H1 (cell line): ENCODE measurements at regions not wholly inside any gene's neighbourhood (a gene's known extent, or its start where the extent isn't known, plus 50 kb on each side); places are given as distances from the start of the nearest gene placed in this dataset.
A peak's percentile ranks its signal among the peaks of the same experiment; 100 is the strongest.

Source experiments
- CTCF ChIA-PET: fragments of 300-600 bp; sonication (Branson Sonifier 250); formaldehyde crosslinking; loops from one replicate; lab custom pipeline; 2021; ENCODE audit not compliant: partially characterized antibody; lab: Charles Lee
- POLR2A ChIA-PET: fragments of 300-600 bp; sonication (Branson Sonifier 250); formaldehyde crosslinking; loops from one replicate; lab custom pipeline; 2021; ENCODE audit warnings: inconsistent platforms; ENCODE audit not compliant: partially characterized antibody; lab: Charles Lee
- DNase-seq, 2 experiments: peaks; one replicate each; pipeline versions ENCODE4 v3.0.0 to v3.0.0-alpha.2; 2010 to 2022; ENCODE audit warnings: low spot score in 2 of 2, low read depth in 1 of 2, mixed read lengths in 1 of 2
- FAIRE-seq: peaks from 2 replicates; lab custom pipeline; 2011; peaks lifted over from hg19 to GRCh38; lab: Jason Lieb, UNC
- H2AFZ ChIP-seq: 2 replicates; pipeline ENCODE4 v1.8.1; 2012; ENCODE audit warnings: low read length, inconsistent platforms
- H2AK5ac ChIP-seq: 2 replicates; pipeline ENCODE4 v1.6.1; 2013; ENCODE audit warnings: low read depth, low read length
- H2BK120ac ChIP-seq: replicated peaks from 2 replicates; pipeline ENCODE3; 2013; ENCODE audit warnings: low read depth, low read length, inconsistent platforms
- H2BK12ac ChIP-seq: 2 replicates; pipeline ENCODE4 v1.6.1; 2013; ENCODE audit warnings: low read depth, low read length
- H2BK15ac ChIP-seq: 2 replicates; pipeline ENCODE4 v1.6.1; 2013; ENCODE audit warnings: low read length
- H2BK20ac ChIP-seq: 2 replicates; pipeline ENCODE4 v1.6.1; 2013; ENCODE audit warnings: low read length
- H2BK5ac ChIP-seq: 2 replicates; pipeline ENCODE4 v1.6.1; 2013; ENCODE audit warnings: low read depth, low read length
- H3K14ac ChIP-seq: 2 replicates; pipeline ENCODE4 v1.6.1; 2013; ENCODE audit warnings: inconsistent platforms; ENCODE audit not compliant: insufficient read length
- H3K18ac ChIP-seq: 2 replicates; pipeline ENCODE4 v1.6.1; 2013; ENCODE audit warnings: low read length; ENCODE audit errors: extremely low read depth
- H3K23ac ChIP-seq: 2 replicates; pipeline ENCODE4 v1.6.1; 2013; ENCODE audit warnings: inconsistent platforms; ENCODE audit not compliant: insufficient read length
- H3K23me2 ChIP-seq: 2 replicates; pipeline ENCODE4 v1.6.1; 2013; ENCODE audit warnings: low read depth, low read length
- H3K27ac ChIP-seq: 2 replicates; pipeline ENCODE4 v1.6.1; 2011; ENCODE audit warnings: low read depth, low read length, inconsistent platforms
- H3K27me3 ChIP-seq, 4 experiments: replicated peaks in 1 of 4; 1 replicate in 1 of 4; 2 replicates in 3 of 4; pipeline versions ENCODE4 v1.6.1 to v1.8.1; 2011 to 2013; ENCODE audit warnings: low read length in 3 of 4, mild to moderate bottlenecking in 3 of 4, inconsistent platforms in 2 of 4, mixed read lengths in 2 of 4, moderate library complexity in 1 of 4; ENCODE audit not compliant: control insufficient read depth in 3 of 4, insufficient read depth in 3 of 4; ENCODE audit errors: extremely low read depth in 1 of 4
- H3K36me3 ChIP-seq, 4 experiments: 2 replicates each; pipeline versions ENCODE4 v1.6.1 to v1.8.1; 2011 to 2013; ENCODE audit warnings: mild to moderate bottlenecking in 4 of 4, low read length in 3 of 4, moderate library complexity in 2 of 4, control low read depth in 1 of 4, inconsistent platforms in 1 of 4; ENCODE audit not compliant: insufficient read depth in 4 of 4, control insufficient read depth in 2 of 4
- H3K4ac ChIP-seq: replicated peaks from 2 replicates; pipeline ENCODE3; 2013; ENCODE audit warnings: low read length, low read depth, mixed read lengths, inconsistent platforms; ENCODE audit not compliant: insufficient read length
- H3K4me1 ChIP-seq, 4 experiments: replicated peaks in 1 of 4; 1 replicate in 1 of 4; 2 replicates in 3 of 4; pipeline versions ENCODE4 v1.6.1 to v1.8.1; 2011 to 2013; ENCODE audit warnings: low read length in 3 of 4, inconsistent platforms in 2 of 4, mixed read lengths in 1 of 4; ENCODE audit not compliant: insufficient read depth in 4 of 4, control insufficient read depth in 3 of 4
- H3K4me2 ChIP-seq, 2 experiments: 2 replicates each; pipeline versions ENCODE4 v1.6.1 to v1.8.1; 2011 to 2013; ENCODE audit warnings: low read depth in 2 of 2, low read length in 2 of 2, control low read depth in 1 of 2, inconsistent platforms in 1 of 2, mild to moderate bottlenecking in 1 of 2; ENCODE audit not compliant: insufficient read depth in 1 of 2
- H3K4me3 ChIP-seq, 4 experiments: fragments of 200-600, 300-600 bp in 1 of 4; sonication (generic), shearing (Covaris generic), sonication (Bioruptor Twin) in 1 of 4; 2 replicates each; pipeline versions ENCODE4 v1.5.1 to v1.8.1; 2011 to 2016; ENCODE audit warnings: low read length in 4 of 4, low read depth in 3 of 4, control low read depth in 2 of 4, inconsistent platforms in 2 of 4, mild to moderate bottlenecking in 2 of 4, mixed read lengths in 1 of 4, moderate library complexity in 1 of 4; ENCODE audit not compliant: insufficient read depth in 2 of 4; ENCODE audit errors: extremely low read depth in 1 of 4
- H3K56ac ChIP-seq: replicated peaks from 2 replicates; pipeline ENCODE3; 2013; ENCODE audit warnings: low read depth, mild to moderate bottlenecking, mixed read lengths, low read length, inconsistent platforms; ENCODE audit not compliant: insufficient read length
- H3K79me1 ChIP-seq: 2 replicates; pipeline ENCODE4 v1.6.1; 2013; ENCODE audit warnings: low read depth, low read length, control low read depth
- H3K79me2 ChIP-seq, 2 experiments: 2 replicates each; pipeline versions ENCODE4 v1.6.1 to v1.8.1; 2012 to 2013; ENCODE audit warnings: low read length in 2 of 2, mild to moderate bottlenecking in 2 of 2, inconsistent platforms in 1 of 2; ENCODE audit not compliant: insufficient read depth in 2 of 2, control insufficient read depth in 1 of 2
- H3K9ac ChIP-seq, 4 experiments: replicated peaks in 1 of 4; 1 replicate in 1 of 4; 2 replicates in 3 of 4; pipeline versions ENCODE4 v1.6.1 to v1.8.1; 2011 to 2013; ENCODE audit warnings: low read depth in 3 of 4, low read length in 3 of 4, control low read depth in 2 of 4, mild to moderate bottlenecking in 2 of 4, moderate library complexity in 2 of 4, inconsistent platforms in 1 of 4; ENCODE audit errors: extremely low read depth in 1 of 4
- H3K9me3 ChIP-seq, 2 experiments: 2 replicates each; pipeline versions ENCODE4 v1.6.1 to v1.8.1; 2012 to 2013; ENCODE audit warnings: mild to moderate bottlenecking in 2 of 2, moderate library complexity in 2 of 2, control low read depth in 1 of 2, inconsistent platforms in 1 of 2, low read depth in 1 of 2, low read length in 1 of 2, mixed read lengths in 1 of 2; ENCODE audit not compliant: insufficient read depth in 2 of 2
- H4K20me1 ChIP-seq, 2 experiments: replicated peaks in 1 of 2; 2 replicates each; pipeline versions ENCODE3 to v1.8.1; 2011 to 2013; ENCODE audit warnings: inconsistent platforms in 2 of 2, low read length in 2 of 2, mild to moderate bottlenecking in 1 of 2; ENCODE audit not compliant: insufficient read depth in 2 of 2, control insufficient read depth in 1 of 2
- H4K5ac ChIP-seq: 2 replicates; pipeline ENCODE4 v1.6.1; 2013; ENCODE audit warnings: low read length, low read depth, mixed read lengths, inconsistent platforms; ENCODE audit not compliant: insufficient read length
- H4K8ac ChIP-seq: 2 replicates; pipeline ENCODE4 v1.8.0; 2013; ENCODE audit warnings: mild to moderate bottlenecking, moderate library complexity, low read length, inconsistent platforms; ENCODE audit not compliant: insufficient read depth; ENCODE audit errors: extremely low read depth
- H4K91ac ChIP-seq: replicated peaks from 2 replicates; pipeline ENCODE3; 2013; ENCODE audit warnings: low read length, mixed read lengths, inconsistent platforms; ENCODE audit not compliant: insufficient read length
- TCF12 ChIP-seq: IDR thresholded peaks from 2 replicates; pipeline ENCODE4 v1.6.1; 2011; ENCODE audit warnings: low read depth, mild to moderate bottlenecking, low read length
- WGBS, 2 experiments: shearing (Covaris generic) in 1 of 2; methylation state at CpG; one replicate each; pipeline versions ENCODE4 v1.1.6 to v1.1.7; 2013 to 2015; ENCODE audit warnings: low lambda C conversion rate in 2 of 2, mixed read lengths in 2 of 2, inconsistent platforms in 1 of 2, low coverage in 1 of 2, missing lambda C conversion rate in 1 of 2; ENCODE audit not compliant: insufficient replicate concordance in 2 of 2, insufficient coverage in 1 of 2, insufficient read length in 1 of 2; ENCODE audit errors: extremely low coverage in 1 of 2, missing lambda C conversion rate in 1 of 2; 5-methylcytosine and 5-hydroxymethylcytosine counted together

GRCh38 chr21:20802201-20802600 is 196.0 kb upstream of the NCAM2 start:
- no peak for DNase-seq
- FAIRE-seq: no peak
- H3K9me3 ChIP-seq: no peaks in the 10 kb centered on the region
- H2BK120ac ChIP-seq: no peak overlapping the region
- no peak overlapping the region for H2BK12ac ChIP-seq
- no peak overlapping the region for H3K9ac ChIP-seq
- H3K4ac ChIP-seq: no peak overlapping the region
- H3K36me3 ChIP-seq: no peaks in the 10 kb centered on the region
- H3K79me1 ChIP-seq: no peaks in the 10 kb centered on the region
- H3K4me1 ChIP-seq: no peaks in the 10 kb centered on the region
- no peak overlapping the region for H2BK20ac ChIP-seq
- H3K14ac ChIP-seq: no peak overlapping the region
- H2BK5ac ChIP-seq: no peak overlapping the region
- H3K27ac ChIP-seq: no peak overlapping the region
- ChIA-PET POLR2A (no interaction called here), CTCF (interaction anchor here (1.6 kb wide), 1 partner anchor 63 kb away, joined by 3 read pairs; no protein-coding TSS in a partner anchor)
- H3K23me2 ChIP-seq: no peaks in the 10 kb centered on the region
- no peak overlapping the region for H4K5ac ChIP-seq
- H4K8ac ChIP-seq: no peak overlapping the region
- WGBS, 2 experiments: 95% methylated on average over 4 of the region's 4 CpGs; no CpG with 5 or more reads in 1 of the 2 experiments
- no peak overlapping the region for H3K23ac ChIP-seq
- no peaks in the 10 kb centered on the region for H3K79me2 ChIP-seq
- peak overlapping the region; percentile 2; the same call in 1 of the 2 replicates for H2AFZ ChIP-seq
- no peak overlapping the region for H3K4me3 ChIP-seq
- TF ChIP-seq TCF12: no peak
- H3K18ac ChIP-seq: no peak overlapping the region
- no peak overlapping the region for H3K56ac ChIP-seq
- H4K20me1 ChIP-seq: no peaks in the 10 kb centered on the region
- H4K91ac ChIP-seq: no peak overlapping the region
- no peaks in the 10 kb centered on the region for H3K27me3 ChIP-seq
- H2BK15ac ChIP-seq: no peak overlapping the region
- no peak overlapping the region for H3K4me2 ChIP-seq
- H2AK5ac ChIP-seq: no peak overlapping the region
